GM12891 (cell line): ENCODE measurements at regions not wholly inside any gene's neighbourhood (a gene's known extent, or its start where the extent isn't known, plus 50 kb on each side); places are given as distances from the start of the nearest gene placed in this dataset.
"Not testable (repeated sequence)": the region's sequence is repeated elsewhere in the genome, so short reads cannot be mapped to it uniquely, and the experiment has no call there.

ENCODE experiments used
- POLR2A ChIP-seq: IDR thresholded peaks from 2 replicates; pipeline ENCODE4 v1.6.1; 2011; ENCODE audit warnings: low read depth, low read length, control low read depth
- POLR2AphosphoS5 ChIP-seq: IDR thresholded peaks from 2 replicates; pipeline ENCODE4 v1.6.1; 2011; ENCODE audit warnings: low read depth, low read length, control low read depth
- SPI1 ChIP-seq: IDR thresholded peaks from 2 replicates; pipeline ENCODE4 v1.6.1; 2011; ENCODE audit warnings: low read depth, low read length, control low read depth
- TAF1 ChIP-seq: IDR thresholded peaks from 2 replicates; pipeline ENCODE4 v1.6.1; 2011; ENCODE audit warnings: low read depth, low read length, control low read depth

GRCh38 chr5:176043252-176043829, 75.2 kb upstream of the THOC3 start:
- TF ChIP-seq POLR2AphosphoS5, POLR2A, TAF1, SPI1: not testable (repeated sequence)
